Naive B cell (primary cell): ENCODE measurements at regions not wholly inside any gene's neighbourhood (a gene's known extent, or its start where the extent isn't known, plus 50 kb on each side); places are given as distances from the start of the nearest gene placed in this dataset.

ENCODE experiments used
- ATAC-seq, 2 donors: fragments of 150-1000 bp; cut with Tn5 transposase; 2 replicates each; pipeline ENCODE4 v1.10.0; 2021; ENCODE audit warnings: low read depth in 2 of 2, mild to moderate bottlenecking in 2 of 2, moderate library complexity in 2 of 2
- DNase-seq: peaks from one replicate; pipeline ENCODE4 v3.0.0; 2022
- H3K27ac Mint-ChIP-seq, 6 donors: one replicate each; pipeline ENCODE4 v1.8.0; 2020 to 2022; ENCODE audit warnings: mild to moderate bottlenecking in 6 of 6, mixed read lengths in 6 of 6, moderate library complexity in 5 of 6, inconsistent platforms in 2 of 6
- H3K27me3 Mint-ChIP-seq, 3 donors: one replicate each; pipeline ENCODE4 v1.8.0; 2021 to 2022; ENCODE audit warnings: mixed read lengths in 3 of 3, mild to moderate bottlenecking in 1 of 3
- H3K36me3 Mint-ChIP-seq, 2 donors: one replicate each; pipeline ENCODE4 v1.8.0; 2020 to 2022; ENCODE audit warnings: mixed read lengths in 2 of 2, inconsistent platforms in 1 of 2, mild to moderate bottlenecking in 1 of 2
- H3K4me1 Mint-ChIP-seq, 3 donors: one replicate each; pipeline ENCODE4 v1.8.0; 2020 to 2022; ENCODE audit warnings: mixed read lengths in 3 of 3, inconsistent platforms in 1 of 3, mild to moderate bottlenecking in 1 of 3, moderate library complexity in 1 of 3
- H3K4me3 Mint-ChIP-seq, 8 donors: one replicate each; pipeline ENCODE4 v1.8.0; 2020 to 2022; ENCODE audit warnings: mild to moderate bottlenecking in 8 of 8, mixed read lengths in 8 of 8, moderate library complexity in 8 of 8, inconsistent platforms in 2 of 8
- H3K9me3 Mint-ChIP-seq, 7 donors: one replicate each; pipeline ENCODE4 v1.8.0; 2020 to 2022; ENCODE audit warnings: mixed read lengths in 7 of 7, mild to moderate bottlenecking in 5 of 7, inconsistent platforms in 2 of 7, moderate library complexity in 1 of 7

DNA sequence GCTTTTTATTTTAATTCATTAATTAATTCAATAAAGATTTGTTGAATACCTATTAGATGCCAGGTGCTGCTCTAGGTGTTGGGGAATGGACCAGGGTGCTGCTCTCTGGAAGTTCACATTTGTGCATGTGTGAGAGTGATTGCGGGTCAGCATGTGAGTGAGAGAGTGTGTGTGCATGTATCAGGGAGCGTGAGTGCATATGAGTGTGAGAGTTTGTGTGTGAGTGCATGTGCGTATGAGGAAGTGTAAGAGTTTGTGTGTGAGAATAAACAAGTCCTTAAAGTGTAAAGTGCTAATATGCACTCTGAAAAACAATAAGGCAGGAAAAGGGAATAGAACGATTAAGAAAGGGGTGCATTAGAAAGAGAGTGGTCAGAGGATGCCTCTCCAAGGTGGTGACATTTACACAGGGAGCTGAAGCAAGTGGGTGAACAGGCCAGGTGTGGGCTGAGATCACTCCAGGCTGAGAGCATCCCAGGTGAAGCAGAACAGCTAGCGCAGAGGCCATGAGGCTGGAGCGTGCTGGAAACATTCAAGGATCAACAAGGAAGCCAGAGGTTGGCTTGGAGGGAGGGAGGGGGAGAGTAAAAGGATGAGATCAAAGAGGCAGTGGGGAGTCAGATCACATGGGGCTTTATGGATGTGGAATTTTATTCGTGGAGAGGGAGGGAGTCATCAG, 50.5 kb upstream of the SLC1A4 start:
- peak overlapping the region; percentile 39 to 89 (median 79) for H3K4me3 Mint-ChIP-seq
- H3K27ac Mint-ChIP-seq, result peak overlapping the region; percentile 74 to 97 (median 89)
- DNase-seq, result peak; percentile 22
- ATAC-seq, result peak; percentile 34 to 41
- H3K9me3 Mint-ChIP-seq, result peaks cover 0 to 6% (median 0%) of the 10 kb centered on the region in 7 donors
- H3K4me1 Mint-ChIP-seq, result peaks cover 55 to 95% (median 66%) of the 10 kb centered on the region in 3 donors
- H3K36me3 Mint-ChIP-seq, result peaks cover 0 to 3% of the 10 kb centered on the region in 2 donors
- H3K27me3 Mint-ChIP-seq, result no peaks in the 10 kb centered on the region

DNA sequence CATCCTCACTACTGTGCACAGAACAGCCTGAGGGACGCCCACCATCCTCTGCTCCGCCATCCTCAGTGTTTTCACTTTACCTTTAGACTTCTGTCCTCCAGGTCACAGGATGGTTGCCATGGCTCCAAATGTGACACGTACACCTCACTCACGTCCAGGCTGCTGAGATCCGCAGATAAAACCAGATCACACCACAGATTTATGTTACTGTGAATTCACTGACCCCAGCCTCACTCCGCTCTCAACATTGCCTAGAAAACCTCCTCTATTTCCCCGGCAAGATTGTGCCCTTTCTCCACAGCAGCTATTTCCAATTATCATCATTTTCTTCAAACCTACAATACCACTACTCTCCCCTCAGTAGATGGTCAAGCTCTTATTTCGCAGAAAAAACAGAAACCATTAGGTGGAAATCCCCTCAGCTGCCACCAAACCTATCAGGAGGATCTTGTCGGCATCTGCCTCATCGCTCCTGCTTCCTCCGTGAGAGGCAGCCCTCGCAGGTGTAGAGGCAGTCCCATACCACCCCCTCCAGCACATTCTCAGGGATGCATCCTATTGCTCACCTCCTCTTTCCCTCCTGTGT, 49.8 kb upstream of the SLC1A4 start:
- peak overlapping the region; percentile 39 to 89 (median 79) for H3K4me3 Mint-ChIP-seq
- no peaks in the 10 kb centered on the region for H3K27me3 Mint-ChIP-seq
- peak; percentile 48 for DNase-seq
- peak overlapping the region; percentile 74 to 97 (median 89) for H3K27ac Mint-ChIP-seq
- peaks cover 0 to 3% of the 10 kb centered on the region in 2 donors for H3K36me3 Mint-ChIP-seq
- H3K4me1 Mint-ChIP-seq, result peaks cover 52 to 95% (median 64%) of the 10 kb centered on the region in 3 donors
- H3K9me3 Mint-ChIP-seq, result peaks cover 0 to 6% (median 0%) of the 10 kb centered on the region in 7 donors
- peak; percentile 82 to 85 for ATAC-seq
